ENCODE measurements at regions not wholly inside any gene's neighbourhood (a gene's known extent, or its start where the extent isn't known, plus 50 kb on each side); places are given as distances from the start of the nearest gene placed in this dataset.

DNA sequence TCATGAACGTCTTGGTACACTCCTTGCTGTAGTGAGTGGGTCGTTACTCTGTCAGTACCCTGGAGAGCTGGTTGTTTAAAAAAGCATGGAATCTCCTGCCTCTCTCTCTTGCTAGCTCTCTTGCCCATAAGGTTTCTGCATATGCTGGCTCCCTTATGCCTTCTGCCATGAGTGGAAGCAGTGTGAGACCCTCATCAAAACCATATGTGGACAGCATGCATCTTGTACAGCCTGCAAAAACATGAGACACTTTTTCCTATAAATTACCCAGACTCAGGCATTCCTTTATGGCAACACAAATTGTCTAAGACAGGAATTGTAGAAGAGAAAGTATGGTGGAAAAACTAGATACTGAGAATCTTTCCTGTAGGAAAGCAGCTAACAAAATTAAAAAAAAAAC is 516.3 kb downstream of the SLITRK6 start (continued):
- TF ChIP-seq NR3C1 (CRISPR knock-in tag; conservative IDR thresholded peaks at IDR 0.05; ENCODE audit: low read depth) (no peak), ELF4 (CRISPR knock-in tag; IDR thresholded peaks at IDR 0.05; ENCODE audit: low read depth) (no peak), FOXP1 (CRISPR knock-in tag; IDR thresholded peaks at IDR 0.05; ENCODE audit: borderline replicate concordance) (no peak), GRHL2 (CRISPR knock-in tag; IDR thresholded peaks at IDR 0.05; ENCODE audit: insufficient replicate concordance, severe bottlenecking) (no peak), KAT7 (CRISPR knock-in tag; IDR thresholded peaks at IDR 0.05; ENCODE audit: borderline replicate concordance) (no peak), SMAD4 (CRISPR knock-in tag; IDR thresholded peaks at IDR 0.05) (no peak), OVOL2 (CRISPR knock-in tag; IDR thresholded peaks at IDR 0.05; ENCODE audit: borderline replicate concordance) (no peak), ZNF416 (CRISPR knock-in tag; IDR thresholded peaks at IDR 0.05) (no peak), ZNF219 (CRISPR knock-in tag; IDR thresholded peaks at IDR 0.05; ENCODE audit: borderline replicate concordance) (no peak), ZNF263 (CRISPR knock-in tag; IDR thresholded peaks at IDR 0.05; ENCODE audit: low read depth) (no peak), AFF4 (CRISPR knock-in tag; IDR thresholded peaks at IDR 0.05; ENCODE audit: borderline replicate concordance) (no peak)

GRCh38 chr13:85278851-85279250 is 520.4 kb downstream of the SLITRK6 start:
- Mint-ChIP-seq H3K9me3 (0 out of 2 replicates have a peak, but pooled peaks cover 3% of the 10 kb centered on the region), H3K4me1 (no peaks in the 10 kb centered on the region), H3K36me3 (no peaks in the 10 kb centered on the region), H3K4me3 (no peak overlapping the region), H3K27me3 (ENCODE audit: low read depth) (no peaks in the 10 kb centered on the region), H3K27ac (no peak overlapping the region)
- ChIA-PET POLR2A (no interaction called here), CTCF (no interaction called here)
- DNase-seq (ENCODE audit: low spot score) (no peak), ATAC-seq (no peak)
- TF ChIP-seq AFF4 (CRISPR knock-in tag; IDR thresholded peaks at IDR 0.05; ENCODE audit: borderline replicate concordance) (no peak), RELA (CRISPR knock-in tag; IDR thresholded peaks at IDR 0.05; ENCODE audit: borderline replicate concordance) (no peak), ZNF219 (CRISPR knock-in tag; IDR thresholded peaks at IDR 0.05; ENCODE audit: borderline replicate concordance) (no peak), FOXK1 (CRISPR knock-in tag; IDR thresholded peaks at IDR 0.05) (no peak), E2F4 (CRISPR knock-in tag; IDR thresholded peaks at IDR 0.05; ENCODE audit: borderline replicate concordance, low read depth) (no peak), NFATC4 (CRISPR knock-in tag; IDR thresholded peaks at IDR 0.05) (no peak)
- TF ChIP-seq, protein P1, sequence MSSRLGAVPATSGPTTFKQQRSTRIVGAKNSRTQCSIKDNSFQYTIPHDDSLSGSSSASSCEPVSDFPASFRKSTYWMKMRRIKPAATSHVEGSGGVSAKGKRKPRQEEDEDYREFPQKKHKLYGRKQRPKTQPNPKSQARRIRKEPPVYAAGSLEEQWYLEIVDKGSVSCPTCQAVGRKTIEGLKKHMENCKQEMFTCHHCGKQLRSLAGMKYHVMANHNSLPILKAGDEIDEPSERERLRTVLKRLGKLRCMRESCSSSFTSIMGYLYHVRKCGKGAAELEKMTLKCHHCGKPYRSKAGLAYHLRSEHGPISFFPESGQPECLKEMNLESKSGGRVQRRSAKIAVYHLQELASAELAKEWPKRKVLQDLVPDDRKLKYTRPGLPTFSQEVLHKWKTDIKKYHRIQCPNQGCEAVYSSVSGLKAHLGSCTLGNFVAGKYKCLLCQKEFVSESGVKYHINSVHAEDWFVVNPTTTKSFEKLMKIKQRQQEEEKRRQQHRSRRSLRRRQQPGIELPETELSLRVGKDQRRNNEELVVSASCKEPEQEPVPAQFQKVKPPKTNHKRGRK (CRISPR knock-in tag; IDR thresholded peaks at IDR 0.05; ENCODE audit: borderline replicate concordance), result no peak
- TF ChIP-seq, protein P2, sequence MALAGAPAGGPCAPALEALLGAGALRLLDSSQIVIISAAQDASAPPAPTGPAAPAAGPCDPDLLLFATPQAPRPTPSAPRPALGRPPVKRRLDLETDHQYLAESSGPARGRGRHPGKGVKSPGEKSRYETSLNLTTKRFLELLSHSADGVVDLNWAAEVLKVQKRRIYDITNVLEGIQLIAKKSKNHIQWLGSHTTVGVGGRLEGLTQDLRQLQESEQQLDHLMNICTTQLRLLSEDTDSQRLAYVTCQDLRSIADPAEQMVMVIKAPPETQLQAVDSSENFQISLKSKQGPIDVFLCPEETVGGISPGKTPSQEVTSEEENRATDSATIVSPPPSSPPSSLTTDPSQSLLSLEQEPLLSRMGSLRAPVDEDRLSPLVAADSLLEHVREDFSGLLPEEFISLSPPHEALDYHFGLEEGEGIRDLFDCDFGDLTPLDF (CRISPR knock-in tag; IDR thresholded peaks at IDR 0.05), result no peak
- TF ChIP-seq, protein P3, sequence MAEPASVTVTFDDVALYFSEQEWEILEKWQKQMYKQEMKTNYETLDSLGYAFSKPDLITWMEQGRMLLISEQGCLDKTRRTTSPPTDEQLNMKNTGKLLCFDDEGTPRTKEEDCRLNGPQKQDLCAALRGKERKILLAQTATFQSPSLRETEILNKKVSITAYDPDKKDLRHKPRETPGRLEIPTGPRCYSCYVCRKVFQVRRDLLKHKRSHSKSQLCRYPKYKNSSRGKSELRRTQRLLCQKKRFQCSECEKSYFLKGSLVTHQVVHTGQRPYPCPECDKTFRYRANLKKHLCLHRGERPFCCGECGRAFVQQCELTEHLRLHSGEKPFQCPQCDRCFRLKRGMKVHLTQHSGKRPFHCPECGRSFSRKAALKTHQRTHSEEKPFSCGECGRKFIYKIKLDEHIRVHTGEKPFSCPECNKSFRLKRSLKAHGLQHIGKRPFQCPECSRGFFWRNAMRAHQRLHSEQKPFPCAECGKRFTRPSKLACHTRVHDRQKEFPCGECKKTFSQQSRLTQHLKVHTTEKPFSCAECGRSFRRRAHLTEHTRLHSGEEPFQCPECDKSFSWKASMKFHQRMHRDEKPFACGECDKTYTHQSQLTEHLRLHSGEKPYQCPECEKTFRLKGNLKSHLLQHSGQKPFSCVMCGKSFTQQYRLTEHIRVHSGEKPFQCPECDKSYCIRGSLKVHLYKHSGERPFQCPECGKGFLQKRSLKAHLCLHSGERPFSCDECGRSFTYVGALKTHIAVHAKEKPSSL (CRISPR knock-in tag; conservative IDR thresholded peaks at IDR 0.05), result no peak
- TF ChIP-seq, protein P4, sequence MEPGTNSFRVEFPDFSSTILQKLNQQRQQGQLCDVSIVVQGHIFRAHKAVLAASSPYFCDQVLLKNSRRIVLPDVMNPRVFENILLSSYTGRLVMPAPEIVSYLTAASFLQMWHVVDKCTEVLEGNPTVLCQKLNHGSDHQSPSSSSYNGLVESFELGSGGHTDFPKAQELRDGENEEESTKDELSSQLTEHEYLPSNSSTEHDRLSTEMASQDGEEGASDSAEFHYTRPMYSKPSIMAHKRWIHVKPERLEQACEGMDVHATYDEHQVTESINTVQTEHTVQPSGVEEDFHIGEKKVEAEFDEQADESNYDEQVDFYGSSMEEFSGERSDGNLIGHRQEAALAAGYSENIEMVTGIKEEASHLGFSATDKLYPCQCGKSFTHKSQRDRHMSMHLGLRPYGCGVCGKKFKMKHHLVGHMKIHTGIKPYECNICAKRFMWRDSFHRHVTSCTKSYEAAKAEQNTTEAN (CRISPR knock-in tag; IDR thresholded peaks at IDR 0.05), result no peak
